ENCODE measurements at regions not wholly inside any gene's neighbourhood (a gene's known extent, or its start where the extent isn't known, plus 50 kb on each side); places are given as distances from the start of the nearest gene placed in this dataset.

GRCh38 chr22:49327411-49328117 is 500.1 kb downstream of the BRD1 start:
- DNase-seq (ENCODE audit: low read depth in 2 of 2): no peak

- DNase-seq (ENCODE audit: low read depth in 2 of 2): no peak
Observed at GRCh38 chr22:49326558-49326957, 501.1 kb downstream of the BRD1 start.

- DNase-seq (ENCODE audit: low read depth in 2 of 2): no peak
Observed at GRCh38 chr22:49325531-49326395, 501.9 kb downstream of the BRD1 start.

- DNase-seq (ENCODE audit: low read depth in 2 of 2): no peak
Observed at GRCh38 chr22:49324527-49325491, 502.9 kb downstream of the BRD1 start.

GRCh38 chr22:49323751-49324415 is 503.8 kb downstream of the BRD1 start:
- DNase-seq (ENCODE audit: low read depth in 2 of 2): no peak

- no peak for DNase-seq (ENCODE audit: low read depth in 2 of 2)
Observed at GRCh38 chr22:49322861-49323622, 504.6 kb downstream of the BRD1 start.

- no peak for DNase-seq (ENCODE audit: low read depth in 2 of 2)
Observed at GRCh38 chr22:49322231-49322630, 505.4 kb downstream of the BRD1 start.

- DNase-seq (ENCODE audit: low read depth in 2 of 2): no peak
Observed at GRCh38 chr22:49321477-49322055, 506.1 kb downstream of the BRD1 start.

- DNase-seq (ENCODE audit: low read depth in 2 of 2): no peak
Observed at GRCh38 chr22:49320714-49321476, 506.8 kb downstream of the BRD1 start.

- DNase-seq (ENCODE audit: low read depth in 2 of 2): no peak
Observed at GRCh38 chr22:49317369-49317768, 510.3 kb downstream of the BRD1 start.

GRCh38 chr22:49312601-49313000 is 515.1 kb downstream of the BRD1 start:
- no peak for DNase-seq (ENCODE audit: low read depth in 2 of 2)

- no peak for DNase-seq (ENCODE audit: low read depth in 2 of 2)
Observed at GRCh38 chr22:49310354-49310753, 517.3 kb downstream of the BRD1 start.

GRCh38 chr22:49308300-49308699 is 519.4 kb downstream of the BRD1 start:
- DNase-seq (ENCODE audit: low read depth in 2 of 2): no peak

- DNase-seq (ENCODE audit: low read depth in 2 of 2): no peak
Observed at GRCh38 chr22:49307870-49308269, 519.8 kb downstream of the BRD1 start.

- DNase-seq (ENCODE audit: low read depth in 2 of 2): no peak
Observed at GRCh38 chr22:49307481-49307830, 520.2 kb downstream of the BRD1 start.

- no peak for DNase-seq (ENCODE audit: low read depth in 2 of 2)
Observed at GRCh38 chr22:49306632-49307480, 520.8 kb downstream of the BRD1 start.

- DNase-seq (ENCODE audit: low read depth in 2 of 2): no peak
Observed at GRCh38 chr22:49305966-49306631, 521.6 kb downstream of the BRD1 start.
